IPS DF 4.7 (cell line): ENCODE measurements at regions not wholly inside any gene's neighbourhood (a gene's known extent, or its start where the extent isn't known, plus 50 kb on each side); places are given as distances from the start of the nearest gene placed in this dataset.
"Not testable (repeated sequence)": the region's sequence is repeated elsewhere in the genome, so short reads cannot be mapped to it uniquely, and the experiment has no call there.

ENCODE experiments used
- DNase-seq: peaks from one replicate; pipeline ENCODE4 v3.0.0-alpha.2; 2013; ENCODE audit warnings: low spot score; ENCODE audit errors: extremely low read depth

DNA sequence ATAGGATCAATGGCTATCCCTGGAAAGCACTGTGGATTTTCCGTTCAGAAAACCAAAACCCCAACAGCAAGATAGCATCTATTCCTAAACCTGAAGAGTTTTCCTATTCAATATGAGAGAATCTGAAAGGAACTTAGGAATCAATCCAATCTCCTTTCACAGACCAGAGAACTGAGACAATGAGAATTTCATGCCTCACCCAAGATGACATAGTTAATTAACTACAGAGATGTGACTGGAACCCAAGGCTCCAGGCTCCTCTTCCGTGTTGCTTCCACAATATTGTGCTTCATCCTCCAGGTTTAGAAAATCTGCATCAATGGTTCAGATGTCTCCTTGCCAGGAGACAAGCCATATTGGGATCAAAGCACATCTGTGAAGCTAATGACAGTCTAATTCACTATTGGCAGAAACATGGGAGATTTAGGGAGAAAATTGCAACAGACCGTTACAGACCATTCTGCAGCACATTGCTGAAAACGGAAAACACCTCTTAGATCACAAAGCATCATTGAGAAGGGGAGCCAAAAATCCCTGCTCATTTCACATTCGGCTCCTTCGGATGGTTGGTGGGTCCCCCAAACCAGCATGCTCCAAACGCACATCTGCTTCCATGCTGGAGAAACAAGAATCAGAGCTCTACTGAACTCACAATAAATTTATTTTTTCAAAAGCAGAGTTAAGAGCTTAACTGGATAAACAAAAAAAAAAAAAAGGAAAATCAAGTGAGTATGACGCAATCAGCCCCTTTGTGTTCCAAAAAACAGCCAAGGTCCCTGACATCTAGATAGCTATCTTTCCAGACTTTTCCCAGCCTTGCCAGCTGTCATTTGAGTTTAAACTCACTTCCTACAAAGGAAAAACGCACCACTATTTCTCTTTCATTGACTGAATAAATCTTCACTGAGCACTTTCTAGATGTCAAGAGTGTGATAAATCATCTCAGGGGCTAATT, 290.3 kb downstream of the C1D start:
- DNase-seq, result no peak

DNA sequence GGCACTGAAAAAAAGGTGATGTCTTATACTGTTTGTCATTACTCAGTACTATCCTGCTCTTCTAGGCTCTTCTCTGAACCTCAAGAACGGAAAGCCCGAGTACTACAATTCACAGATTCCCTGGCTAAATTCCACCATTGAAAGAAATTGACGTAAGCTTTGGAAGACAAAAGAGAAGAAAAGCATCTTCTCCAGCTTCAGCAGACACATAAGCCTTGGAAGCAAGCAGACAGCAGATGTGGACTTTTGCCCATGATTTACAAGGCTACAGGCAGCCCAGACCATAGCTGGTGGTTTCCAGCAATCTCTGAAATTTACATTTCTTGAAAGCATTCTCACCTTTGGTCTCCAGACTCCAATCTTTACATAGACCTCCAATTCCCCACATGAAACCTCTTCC, 289.0 kb downstream of the C1D start:
- DNase-seq, result no peak

DNA sequence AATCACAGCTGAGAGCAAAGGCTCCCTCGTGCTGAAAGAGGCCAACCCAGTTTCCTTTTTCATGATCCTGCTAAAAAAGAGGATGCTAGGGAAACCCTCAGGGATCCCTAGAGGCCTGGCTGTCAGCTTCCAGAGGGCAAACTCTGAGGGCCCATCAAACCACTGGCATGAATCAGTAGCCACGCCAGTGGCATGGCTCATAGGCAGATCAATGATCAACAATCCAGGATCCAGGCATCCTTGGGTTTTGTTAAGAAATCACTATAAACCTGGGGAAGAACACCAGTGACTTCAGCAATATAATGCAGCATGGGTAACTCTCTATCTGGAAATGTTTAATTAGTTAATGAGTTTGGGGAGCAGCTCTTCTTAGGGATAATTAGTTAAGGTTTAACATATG, 286.5 kb downstream of the C1D start:
- DNase-seq, result no peak

DNA sequence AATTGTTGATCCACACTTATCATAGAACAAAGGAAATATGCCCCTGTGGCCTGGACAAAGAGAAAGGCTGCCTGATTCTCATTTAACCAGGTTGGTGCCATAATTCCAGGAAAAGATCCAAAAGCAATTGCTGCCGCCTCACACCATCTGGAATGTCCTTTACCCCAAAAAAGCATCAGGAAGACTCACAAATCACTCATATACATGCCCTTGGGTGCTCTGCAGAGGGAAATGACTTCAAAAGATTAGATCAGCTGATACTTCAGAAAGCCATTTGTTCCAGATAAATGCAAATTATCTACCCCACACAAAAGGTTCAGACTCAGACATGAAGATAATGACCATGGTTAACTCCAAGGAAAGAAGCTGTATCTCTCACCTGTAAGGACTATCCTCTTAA, 285.8 kb downstream of the C1D start:
- DNase-seq, result no peak

DNA sequence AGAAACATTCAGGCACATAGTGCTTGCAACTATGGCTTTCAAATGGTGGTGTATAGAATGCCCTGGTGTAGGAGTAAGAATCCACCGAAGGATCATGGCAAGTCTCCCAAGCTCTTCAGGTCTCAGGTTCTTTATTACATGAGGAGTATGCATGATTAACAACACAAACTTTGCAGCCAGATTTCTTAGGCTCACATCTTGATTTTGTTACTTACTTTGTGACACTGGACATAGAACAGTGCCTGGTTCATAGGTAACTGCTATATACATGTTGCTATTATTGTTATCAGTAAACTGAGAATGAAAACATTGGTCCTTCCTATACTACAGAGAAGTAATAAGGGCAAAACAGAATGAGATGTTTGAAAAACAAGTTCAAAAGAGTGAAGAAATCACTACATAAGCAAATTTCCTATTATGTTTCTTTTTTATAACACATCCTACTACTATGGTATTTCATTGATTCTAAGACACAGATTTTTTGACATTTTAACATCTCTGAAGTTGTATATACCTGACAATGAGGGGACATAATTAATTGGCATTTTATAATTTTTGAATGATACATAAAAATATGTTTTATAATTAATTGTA, 284.9 kb downstream of the C1D start:
- DNase-seq, result no peak

DNA sequence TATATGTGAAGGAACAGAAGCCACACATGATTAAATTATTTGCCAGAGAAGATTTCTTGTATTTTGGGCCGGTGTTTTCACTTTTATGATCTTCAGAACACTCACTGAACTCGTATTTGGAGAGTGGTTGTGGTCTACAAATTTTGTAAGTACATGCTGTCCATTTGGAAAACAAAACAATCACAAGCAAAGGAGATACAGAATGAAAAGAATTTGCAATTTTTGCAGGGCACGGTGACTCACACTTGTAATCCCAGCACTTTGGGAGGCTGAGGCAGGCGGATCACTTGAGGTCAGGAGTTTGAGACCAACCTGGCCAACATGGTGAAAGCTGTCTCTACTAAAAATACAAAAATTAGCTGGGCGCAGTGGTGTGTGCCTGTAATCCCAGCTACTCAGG, 282.0 kb downstream of the C1D start:
- not testable (repeated sequence) for DNase-seq

DNA sequence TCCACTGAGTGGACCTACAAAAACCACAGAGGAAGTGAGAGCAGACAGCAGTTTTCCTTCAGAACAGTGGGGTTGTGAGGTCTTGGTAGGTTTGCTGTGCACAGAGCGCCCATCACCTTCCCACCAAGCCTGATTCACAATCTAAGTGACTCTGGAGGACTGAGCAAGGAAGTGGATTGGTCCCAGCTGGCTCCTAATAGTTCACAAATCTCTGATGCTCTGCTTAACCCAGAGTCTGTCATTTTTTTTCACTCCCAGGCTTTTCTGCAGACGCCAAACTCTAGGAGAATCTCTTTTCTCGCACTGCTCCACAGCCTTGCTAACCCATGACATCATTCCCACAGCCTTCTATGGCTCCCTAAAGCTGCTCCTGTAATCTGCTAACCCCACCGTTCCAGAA, 280.4 kb downstream of the C1D start:
- no peak for DNase-seq

DNA sequence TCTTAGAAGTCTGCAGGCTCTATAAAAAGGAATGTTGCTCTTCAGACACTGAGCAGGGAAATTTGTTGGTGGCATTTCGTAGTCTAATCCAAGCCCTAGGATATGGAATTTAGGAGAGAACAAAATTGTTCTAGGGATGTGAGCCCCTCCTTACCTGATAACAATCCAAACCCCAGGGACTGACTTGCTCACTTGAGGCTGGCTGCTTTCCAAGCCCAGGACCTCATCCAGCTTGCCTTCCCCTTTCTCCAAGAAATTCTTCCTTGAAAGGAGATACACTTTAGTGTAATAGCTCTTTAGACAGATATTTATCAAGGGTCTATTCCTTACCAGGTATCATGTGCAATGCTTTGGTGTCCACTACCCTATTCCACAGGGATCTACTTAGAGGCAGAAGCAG, 279.8 kb downstream of the C1D start:
- DNase-seq, result no peak

DNA sequence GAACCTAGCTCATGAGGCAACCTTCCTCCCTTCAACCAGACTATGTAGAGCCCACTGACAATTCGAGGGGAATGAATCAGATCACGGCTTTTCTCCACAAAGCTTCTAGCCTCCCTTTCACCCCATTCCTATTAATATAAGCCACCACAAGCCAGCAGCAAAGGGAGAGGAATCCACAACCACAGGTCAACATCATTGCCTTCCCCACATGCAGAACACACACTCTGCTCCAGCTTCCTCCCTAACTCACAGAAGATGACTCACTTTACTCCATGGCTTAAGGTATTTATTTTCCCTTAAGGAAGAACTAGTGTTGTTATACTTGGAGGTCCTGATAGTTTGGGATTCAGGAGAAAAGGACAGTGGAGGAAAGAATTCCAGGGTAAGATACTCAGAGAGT, 272.2 kb downstream of the C1D start:
- DNase-seq, result no peak

DNA sequence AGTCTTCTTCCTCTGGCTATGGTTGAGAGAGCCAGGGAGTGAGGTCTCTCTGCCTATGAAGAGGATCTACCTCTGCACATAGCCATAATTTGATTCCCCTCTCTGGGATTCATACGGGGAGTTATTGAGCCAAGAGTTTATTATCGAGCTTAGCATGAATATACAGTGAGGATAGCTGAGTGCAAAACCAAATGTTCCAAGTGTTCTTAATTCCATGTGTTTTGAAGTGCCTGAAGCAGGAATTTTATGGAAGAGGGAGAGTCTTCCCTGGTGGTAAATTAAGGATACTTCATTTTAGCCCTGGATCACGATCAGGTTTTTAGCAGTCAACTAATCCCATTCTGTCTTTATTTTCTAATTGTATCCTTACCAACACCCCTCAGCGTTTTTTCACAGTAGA, 270.6 kb downstream of the C1D start:
- no peak for DNase-seq

DNA sequence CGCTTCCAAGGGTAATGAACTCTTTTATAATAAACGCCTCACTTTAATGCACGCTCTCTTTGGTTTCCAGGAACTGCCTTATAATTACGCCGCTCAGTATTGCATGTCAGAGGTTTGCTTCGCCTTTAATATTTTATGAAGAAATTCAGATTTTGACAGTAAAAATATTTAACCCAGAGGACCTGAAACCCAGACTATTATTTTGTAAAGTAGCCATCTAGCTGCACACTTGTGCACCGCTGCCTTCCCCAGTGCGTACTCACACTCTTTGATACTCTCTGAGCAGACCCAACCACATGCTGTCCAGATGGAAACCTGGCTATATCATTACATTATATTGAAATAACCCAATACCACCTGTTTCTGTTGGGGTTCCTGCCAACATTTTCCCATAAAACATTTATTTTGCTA, 270.1 kb downstream of the C1D start:
- DNase-seq, result no peak

DNA sequence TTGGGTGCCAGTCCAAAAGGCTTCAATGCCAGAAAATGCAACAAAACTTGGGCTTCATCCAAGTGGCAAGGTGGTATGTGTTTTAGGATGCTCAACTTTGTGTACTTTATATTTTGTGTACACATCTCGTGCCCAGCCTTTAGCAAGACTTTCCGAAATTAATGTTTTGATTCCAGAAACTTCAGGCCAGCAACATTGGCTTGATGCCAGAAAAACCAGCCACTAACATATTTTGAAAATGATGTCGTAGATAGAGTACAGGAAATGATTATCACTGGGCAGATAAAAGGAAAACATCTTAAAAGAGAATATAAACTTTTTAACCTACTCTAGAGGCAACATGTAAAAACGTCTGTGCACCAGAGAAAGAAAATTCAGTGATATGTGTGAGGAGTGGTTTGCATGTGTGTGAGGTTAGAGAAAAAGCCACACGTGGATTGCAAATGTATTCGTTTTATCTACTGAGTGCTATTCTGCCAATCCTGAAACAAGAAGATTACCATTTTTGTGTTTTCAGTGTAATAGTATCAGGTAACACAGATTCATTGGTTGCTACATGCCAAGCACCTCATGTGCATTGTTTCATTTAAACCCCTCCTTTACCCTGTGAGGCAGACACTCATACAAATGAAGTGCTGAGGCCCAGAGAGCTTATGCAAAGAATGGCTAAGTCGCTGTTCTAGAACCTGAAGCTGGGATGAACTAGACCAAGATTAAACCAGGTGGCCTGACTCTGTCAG, 264.8 kb downstream of the C1D start:
- no peak for DNase-seq

DNA sequence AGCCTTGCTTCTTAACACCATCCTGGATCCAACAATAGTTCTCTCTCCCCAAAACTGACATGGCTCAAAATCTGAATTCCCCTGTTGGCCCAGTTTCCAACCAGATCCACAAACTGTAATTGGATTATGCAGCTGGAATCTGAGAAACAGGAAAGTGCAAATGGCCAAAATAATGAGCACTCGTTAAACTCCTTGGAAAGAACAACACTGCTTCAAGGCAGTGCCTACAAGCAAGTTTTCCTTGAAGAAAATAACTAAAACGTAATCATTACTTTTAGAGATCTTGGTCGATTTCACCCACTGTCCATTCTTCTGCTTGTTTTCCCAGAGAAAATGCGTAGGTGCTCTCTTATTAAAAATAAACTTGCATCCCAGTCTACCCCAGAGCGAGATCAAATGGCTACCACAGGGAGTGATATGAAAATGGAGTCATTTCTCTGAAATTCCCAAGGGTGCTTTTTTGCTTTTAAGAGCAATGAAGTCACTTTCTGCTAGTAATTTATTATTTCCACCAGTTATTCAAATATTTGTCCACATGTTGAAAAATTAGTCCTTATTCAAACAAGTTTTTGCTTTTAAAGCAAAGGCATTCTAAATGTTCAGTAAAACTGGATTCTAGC, 264.2 kb downstream of the C1D start:
- DNase-seq, result no peak

DNA sequence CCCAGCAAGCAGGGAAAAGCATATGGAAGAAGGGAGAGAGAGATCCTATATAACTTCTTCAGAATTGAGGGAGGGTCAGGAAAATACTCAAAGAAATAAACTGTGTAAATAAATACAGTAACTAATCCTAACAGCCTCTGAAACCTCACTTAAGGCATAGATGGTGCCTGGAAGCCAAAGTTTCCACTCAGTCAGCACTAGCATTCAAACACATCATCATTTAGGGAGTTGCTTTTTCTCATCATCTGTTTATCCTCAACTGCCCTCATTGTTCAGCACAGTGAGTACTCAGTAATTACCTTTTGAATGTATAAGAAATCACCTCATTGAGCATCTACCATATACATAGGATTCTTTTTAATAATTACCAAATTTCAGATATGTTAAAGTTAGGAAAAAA, 262.9 kb downstream of the C1D start:
- DNase-seq, result no peak

DNA sequence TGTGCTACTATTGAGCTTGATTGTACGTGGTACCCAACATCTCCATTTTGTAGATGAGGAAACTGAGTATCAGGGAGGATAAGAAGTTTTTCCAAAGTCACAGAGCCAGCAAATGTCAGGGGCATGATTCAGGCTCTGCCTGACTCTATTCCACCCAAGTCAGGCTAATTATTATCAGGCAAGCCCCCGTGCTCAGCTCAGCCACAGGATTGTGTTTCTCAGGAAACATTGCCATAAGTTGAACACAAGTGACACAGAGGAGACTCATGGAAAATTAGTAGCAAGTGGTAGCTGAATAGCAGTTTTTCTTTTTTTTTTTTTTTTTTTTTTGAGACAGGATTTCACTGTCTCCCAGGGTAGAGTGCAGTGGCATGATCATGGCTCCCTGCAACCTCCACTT, 260.5 kb downstream of the C1D start:
- DNase-seq, result no peak

DNA sequence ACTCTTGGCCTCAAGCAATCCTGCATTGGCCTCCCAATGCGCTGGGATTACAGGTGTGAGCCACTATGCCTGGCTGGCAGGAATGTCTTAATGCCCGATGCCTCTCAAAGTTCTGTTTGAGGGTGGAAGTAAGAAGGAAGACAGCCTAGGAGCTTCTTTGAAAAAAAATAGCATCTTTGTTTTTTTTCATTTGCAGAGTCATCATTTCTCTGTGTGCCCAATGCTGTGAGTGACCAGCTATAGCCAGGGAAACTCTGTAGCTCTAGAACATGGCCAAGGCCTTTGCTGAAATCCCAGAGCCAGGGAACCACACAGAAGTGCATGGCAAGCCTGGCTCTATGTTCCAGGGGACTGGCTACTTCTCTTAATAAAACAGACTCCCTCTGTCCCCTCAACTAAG, 260.0 kb downstream of the C1D start:
- no peak for DNase-seq

DNA sequence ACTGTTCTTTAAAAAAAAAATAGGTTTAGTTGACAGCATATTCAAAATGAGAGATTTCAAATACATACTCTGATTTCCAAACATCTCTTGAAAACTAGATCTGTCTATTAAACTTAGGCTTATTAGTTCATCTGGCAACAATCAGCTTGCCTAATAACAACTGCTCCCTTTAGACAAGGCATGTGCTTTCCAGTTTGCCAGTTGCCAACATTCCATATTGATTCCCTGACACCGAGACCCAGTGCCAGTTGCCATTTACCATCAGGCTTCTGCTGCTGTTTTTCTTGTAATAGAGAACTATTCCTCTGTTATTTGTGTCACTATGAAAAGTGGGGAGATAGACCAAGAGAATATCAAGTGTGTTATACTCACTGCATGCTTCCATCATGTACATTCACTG, 256.0 kb downstream of the C1D start:
- DNase-seq, result no peak

DNA sequence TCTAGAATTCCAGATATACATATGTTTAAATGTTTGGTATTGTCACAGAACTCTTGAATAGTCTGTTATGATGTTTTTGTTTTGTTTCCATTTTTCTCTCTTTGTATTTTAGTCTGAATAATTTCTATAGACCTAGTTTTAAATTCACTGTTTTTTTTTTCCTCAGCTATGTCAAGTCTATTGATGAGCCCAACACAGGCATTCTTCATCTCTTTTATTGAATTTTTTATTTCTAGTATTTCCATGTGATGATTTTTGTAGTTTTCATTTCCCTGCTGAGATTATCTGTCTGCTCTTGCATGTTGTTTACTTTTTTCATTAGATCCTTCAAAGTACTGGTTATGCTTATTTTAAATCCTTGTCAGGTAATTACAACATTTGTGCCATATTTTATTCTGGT, 254.7 kb downstream of the C1D start:
- no peak for DNase-seq

DNA sequence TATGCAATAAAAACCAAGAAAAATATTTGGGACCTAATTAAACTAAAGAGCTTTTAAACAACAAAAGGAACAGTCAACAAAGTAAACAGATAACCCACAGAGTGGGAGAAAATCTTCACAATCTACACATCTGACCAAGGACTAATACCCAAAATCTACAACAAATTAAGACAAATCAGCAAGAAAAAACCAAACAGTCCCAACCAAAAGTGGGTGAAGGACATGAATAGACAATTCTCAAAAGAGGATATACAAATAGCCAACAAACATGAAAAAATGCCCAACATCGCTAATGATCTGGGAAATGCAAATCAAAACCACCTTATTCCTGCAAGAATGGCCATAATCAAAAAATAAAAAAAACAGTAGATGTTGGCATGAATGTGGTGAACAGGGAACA, 250.1 kb downstream of the C1D start:
- no peak for DNase-seq

DNA sequence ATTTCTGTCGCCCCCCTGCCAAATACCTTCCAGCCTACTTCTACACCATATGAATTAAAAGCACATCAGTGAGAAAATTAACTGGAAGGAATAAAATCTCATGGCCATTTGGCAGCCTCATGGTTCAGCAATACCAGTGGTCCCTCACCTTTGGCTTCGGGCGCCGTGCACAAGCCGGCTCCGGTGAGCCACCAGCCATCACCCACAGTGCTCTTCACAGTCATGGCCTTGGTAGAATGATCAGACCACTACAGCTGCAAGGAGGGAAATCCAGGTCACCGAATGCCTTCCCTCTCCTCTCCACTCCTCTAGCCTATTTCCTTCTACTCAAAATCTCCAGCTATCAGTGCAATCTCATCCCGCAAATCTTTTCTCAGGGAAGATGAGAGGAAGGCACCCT, 239.1 kb downstream of the C1D start:
- no peak for DNase-seq

DNA sequence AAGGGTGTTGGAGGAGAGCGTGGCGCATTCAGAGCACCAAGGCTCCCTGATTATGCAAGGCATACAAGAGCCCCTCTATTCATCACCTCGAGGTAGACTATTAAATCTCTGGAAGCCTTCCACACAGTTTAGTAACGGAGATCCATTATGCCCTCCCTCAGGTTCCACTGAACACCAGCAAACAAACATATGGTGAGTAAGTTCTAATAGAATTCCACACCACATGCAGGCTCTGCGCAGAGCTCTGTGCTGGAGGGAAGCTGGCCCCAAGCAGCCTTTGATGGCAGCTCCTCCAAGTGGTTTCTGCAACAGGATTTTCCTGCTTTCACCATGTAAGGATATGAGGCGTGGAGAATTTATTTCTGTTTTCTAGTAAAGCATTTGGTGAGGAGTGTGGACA, 238.6 kb downstream of the C1D start:
- DNase-seq, result no peak

DNA sequence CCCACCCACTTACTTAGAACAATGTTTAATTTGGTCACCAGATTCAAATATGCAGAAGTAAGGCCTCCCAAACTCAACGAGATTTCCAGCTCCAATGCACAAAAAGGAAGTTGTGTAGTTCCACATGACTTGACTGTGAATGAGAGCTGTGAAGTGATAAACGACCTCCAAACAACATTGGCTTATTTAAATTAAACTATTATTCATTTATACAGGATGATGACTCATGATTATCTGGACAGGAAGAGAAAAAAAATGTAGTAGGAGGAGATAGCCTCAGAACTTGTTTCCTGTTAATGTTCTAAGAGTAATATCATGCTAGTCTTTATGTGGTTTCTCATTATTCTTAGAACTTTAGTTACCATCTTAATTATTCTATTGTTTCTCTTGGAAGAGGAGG, 237.3 kb downstream of the C1D start:
- DNase-seq, result no peak
